B cell (primary cell): ENCODE measurements at regions not wholly inside any gene's neighbourhood (a gene's known extent, or its start where the extent isn't known, plus 50 kb on each side); places are given as distances from the start of the nearest gene placed in this dataset.

Source experiments
- ATAC-seq: fragments of 200-7000 bp; cut with Tn5 transposase; one replicate; pipeline ENCODE4 v1.10.0; 2021; ENCODE audit warnings: low read depth, mild to moderate bottlenecking, moderate number of reproducible peaks, moderate library complexity
- CTCF ChIA-PET: fragments of 350-600 bp; sonication (Branson Sonifier 250); formaldehyde crosslinking; loops from one replicate; lab custom pipeline; 2021; ENCODE audit warnings: antibody characterized with exemption, inconsistent platforms; lab: Charles Lee
- POLR2A ChIA-PET: fragments of 350-600 bp; sonication (Branson Sonifier 250); formaldehyde crosslinking; loops from one replicate; lab custom pipeline; 2021; ENCODE audit warnings: antibody characterized with exemption; lab: Charles Lee
- DNase-seq: peaks from one replicate; pipeline ENCODE4 v3.0.0; 2013
- H2AFZ ChIP-seq: 2 replicates; pipeline ENCODE4 v1.6.1; 2012; ENCODE audit warnings: mild to moderate bottlenecking, low read depth, low read length; ENCODE audit not compliant: insufficient read depth, poor library complexity, severe bottlenecking
- H3K27ac ChIP-seq, 2 donors: 1 replicate in 1 of 2; 2 replicates in 1 of 2; pipeline ENCODE4 v1.5.1; 2012 to 2013; ENCODE audit warnings: low read length in 2 of 2, mild to moderate bottlenecking in 2 of 2, moderate library complexity in 1 of 2
- H3K27me3 ChIP-seq, 4 experiments: fragments of 200-600 bp in 1 of 4; sonication (generic) in 1 of 4; replicated peaks in 1 of 4; 1 replicate in 2 of 4; 2 replicates in 2 of 4; pipeline versions ENCODE4 v1.6.1 to v1.7.0; 2013 to 2016; ENCODE audit warnings: low read length in 3 of 4, mild to moderate bottlenecking in 2 of 4, mixed read lengths in 1 of 4, moderate library complexity in 1 of 4; ENCODE audit not compliant: insufficient read depth in 4 of 4, control insufficient read depth in 3 of 4; ENCODE audit errors: control extremely low read depth in 1 of 4
- H3K36me3 ChIP-seq, 2 experiments: replicated peaks in 1 of 2; 1 replicate in 1 of 2; 2 replicates in 1 of 2; pipeline versions ENCODE4 v1.6.1 to v1.7.1; 2013; ENCODE audit warnings: low read length in 1 of 2; ENCODE audit not compliant: insufficient read depth in 2 of 2, control insufficient read depth in 1 of 2; ENCODE audit errors: control extremely low read depth in 1 of 2, extremely low read depth in 1 of 2
- H3K4me1 ChIP-seq, 2 donors: fragments of 200-600 bp in 1 of 2; sonication (generic) in 1 of 2; 1 replicate in 1 of 2; 2 replicates in 1 of 2; pipeline versions ENCODE4 v1.5.1 to v1.6.1; 2013 to 2017; ENCODE audit warnings: low read length in 2 of 2; ENCODE audit not compliant: control insufficient read depth in 2 of 2, insufficient read depth in 2 of 2
- H3K4me2 ChIP-seq: replicated peaks from 2 replicates; pipeline ENCODE3; 2012; ENCODE audit warnings: mild to moderate bottlenecking, low read depth, low read length; ENCODE audit not compliant: poor library complexity, severe bottlenecking
- H3K4me3 ChIP-seq, 5 experiments: fragments of 200-600 bp in 1 of 5; sonication (generic) in 1 of 5; 1 replicate in 3 of 5; 2 replicates in 2 of 5; pipeline versions ENCODE4 v1.5.1 to v1.7.0; 2011 to 2016; ENCODE audit warnings: low read length in 4 of 5, mild to moderate bottlenecking in 4 of 5, low read depth in 2 of 5, control low read depth in 1 of 5, moderate library complexity in 1 of 5; ENCODE audit not compliant: insufficient read depth in 1 of 5; ENCODE audit errors: control extremely low read depth in 1 of 5, extremely low read depth in 1 of 5
- H3K79me2 ChIP-seq: fragments of 200-600 bp; sonication (generic); one replicate; pipeline ENCODE4 v1.6.0; 2016; ENCODE audit warnings: low read length; ENCODE audit not compliant: control insufficient read depth, insufficient read depth
- H3K9ac ChIP-seq: fragments of 200-600 bp; sonication (generic); 2 replicates; pipeline ENCODE4 v1.6.1; 2017; ENCODE audit warnings: mild to moderate bottlenecking, low read length, moderate library complexity
- H3K9me3 ChIP-seq, 3 donors: one replicate each; pipeline versions ENCODE4 v1.6.1 to v1.7.1; 2013; ENCODE audit warnings: low read length in 2 of 3; ENCODE audit not compliant: control insufficient read depth in 2 of 3, insufficient read depth in 1 of 3; ENCODE audit errors: control extremely low read depth in 1 of 3
- H4K20me1 ChIP-seq: 2 replicates; pipeline ENCODE4 v1.6.0; 2012; ENCODE audit warnings: mild to moderate bottlenecking, low read length; ENCODE audit not compliant: insufficient read depth, control insufficient read depth, poor library complexity, severe bottlenecking
- H3K27ac Mint-ChIP-seq: one replicate; pipeline ENCODE4 v1.8.0; 2021; ENCODE audit warnings: mixed read lengths
- H3K27me3 Mint-ChIP-seq: one replicate; pipeline ENCODE4 v1.8.0; 2021; ENCODE audit warnings: mixed read lengths
- H3K4me1 Mint-ChIP-seq: one replicate; pipeline ENCODE4 v1.8.0; 2021; ENCODE audit warnings: mixed read lengths
- H3K4me3 Mint-ChIP-seq: one replicate; pipeline ENCODE4 v1.8.0; 2021; ENCODE audit warnings: mixed read lengths
- H3K9me3 Mint-ChIP-seq: one replicate; pipeline ENCODE4 v1.8.0; 2022; ENCODE audit warnings: mixed read lengths; ENCODE audit not compliant: insufficient read depth
- CTCF ChIP-seq: fragments of 200-600 bp; IDR thresholded peaks from one replicate; pipeline ENCODE4 v1.8.0; 2022; ENCODE audit warnings: antibody characterized with exemption, mild to moderate bottlenecking
- EZH2 ChIP-seq: IDR thresholded peaks from 2 replicates; pipeline ENCODE4 v1.6.1; 2012; ENCODE audit warnings: borderline replicate concordance, low read depth, mild to moderate bottlenecking, moderate library complexity, low read length; ENCODE audit not compliant: insufficient read depth, poor library complexity, severe bottlenecking
- WGBS: methylation state at CpG from one replicate; pipeline ENCODE4 v1.1.5; 2013; ENCODE audit warnings: missing lambda C conversion rate; ENCODE audit not compliant: insufficient coverage; 5-methylcytosine and 5-hydroxymethylcytosine counted together
- intact Hi-C: fragments of 100-400 bp; cut with micrococcal nuclease; formaldehyde crosslinking; loops from one replicate; pipeline ENCODE4 v1.10.0; 2022

- Mint-ChIP-seq H3K9me3 (peaks cover under 1% of the 10 kb centered on the region), H3K4me3 (no peak overlapping the region), H3K4me1 (no peaks in the 10 kb centered on the region), H3K27me3 (no peaks in the 10 kb centered on the region), H3K27ac (no peak overlapping the region)
- intact Hi-C loops: no loop called here
- Histone ChIP-seq H2AFZ (no peak overlapping the region), H3K9ac (no peak overlapping the region), H3K4me1 (no peaks in the 10 kb centered on the region), H3K27ac (no peak overlapping the region), H3K4me3 (no peak overlapping the region), H3K79me2 (no peaks in the 10 kb centered on the region), H3K27me3 (no peaks in the 10 kb centered on the region), H3K36me3 (no peaks in the 10 kb centered on the region), H3K4me2 (no peak overlapping the region), H3K9me3 (no peaks in the 10 kb centered on the region), H4K20me1 (no peaks in the 10 kb centered on the region)
- DNase-seq: no peak
- WGBS: no CpG with 5 or more reads among the region's 2 CpGs
- TF ChIP-seq CTCF (no peak), EZH2 (no peak)
- ChIA-PET POLR2A (no interaction called here), CTCF (no interaction called here)
- ATAC-seq: no peak
Measured at GRCh38 chr3:99287876-99288275, 350.5 kb upstream of the COL8A1 start.

- Mint-ChIP-seq H3K4me1 (no peaks in the 10 kb centered on the region), H3K4me3 (no peak overlapping the region), H3K9me3 (peaks cover 3% of the 10 kb centered on the region), H3K27me3 (no peaks in the 10 kb centered on the region), H3K27ac (no peak overlapping the region)
- H3K79me2 ChIP-seq: no peaks in the 10 kb centered on the region
- CTCF ChIA-PET: no interaction called here
- intact Hi-C loops: no loop called here
- no peak overlapping the region for H3K4me2 ChIP-seq
- H3K27me3 ChIP-seq: no peaks in the 10 kb centered on the region
- no peak for ATAC-seq
- no peaks in the 10 kb centered on the region for H4K20me1 ChIP-seq
- H3K9me3 ChIP-seq: no peaks in the 10 kb centered on the region
- POLR2A ChIA-PET: no interaction called here
- no peaks in the 10 kb centered on the region for H3K36me3 ChIP-seq
- H3K4me1 ChIP-seq: no peaks in the 10 kb centered on the region
- TF ChIP-seq CTCF (no peak), EZH2 (no peak)
- H3K9ac ChIP-seq: no peak overlapping the region
- no peak overlapping the region for H3K4me3 ChIP-seq
- no peak overlapping the region for H2AFZ ChIP-seq
- no peak for DNase-seq
- no peak overlapping the region for H3K27ac ChIP-seq
Measured at GRCh38 chr3:99286266-99286845, 352.0 kb upstream of the COL8A1 start.
